Fibroblast of skin of abdomen (primary cell): ENCODE measurements at regions not wholly inside any gene's neighbourhood (a gene's known extent, or its start where the extent isn't known, plus 50 kb on each side); places are given as distances from the start of the nearest gene placed in this dataset.
"Not testable (repeated sequence)": the region's sequence is repeated elsewhere in the genome, so short reads cannot be mapped to it uniquely, and the experiment has no call there.

Experiments
- DNase-seq: peaks from one replicate; pipeline ENCODE4 v3.0.0-alpha.2; 2013

DNA sequence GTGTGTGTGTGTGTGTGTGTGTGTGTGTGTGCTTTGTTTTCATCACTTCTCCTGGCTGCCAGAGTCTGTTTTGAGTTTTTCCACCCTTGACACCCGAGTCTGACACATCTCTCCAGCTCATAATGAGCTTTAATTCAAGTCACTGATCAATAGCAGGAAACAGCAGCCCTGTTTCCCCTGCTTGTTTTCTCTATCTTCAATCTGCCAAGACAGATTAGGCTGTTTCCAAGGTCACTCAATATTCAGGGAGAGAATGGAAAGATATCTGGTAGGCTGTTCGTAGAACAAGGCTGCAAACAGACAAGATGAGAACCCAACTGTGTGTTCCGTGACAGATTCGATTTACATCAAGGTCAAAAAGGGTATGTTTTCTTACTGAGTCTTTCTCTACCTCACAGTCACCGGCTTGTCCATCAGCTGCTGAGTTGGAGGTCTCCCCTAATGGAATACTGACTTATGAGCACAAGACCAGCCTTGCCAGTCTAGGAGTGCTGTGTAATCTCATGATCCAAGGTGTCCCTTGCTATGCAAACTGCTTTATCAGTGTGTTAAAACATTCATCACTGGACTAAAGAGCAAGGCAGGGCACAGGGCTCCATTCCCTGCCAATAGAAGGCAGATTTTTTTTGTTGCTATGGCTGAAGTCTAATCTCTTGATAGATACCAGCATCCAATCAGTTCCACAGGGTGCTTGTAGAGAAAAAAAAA lies 187.9 kb upstream of the LMCD1 start:
- DNase-seq, result no peak

DNA sequence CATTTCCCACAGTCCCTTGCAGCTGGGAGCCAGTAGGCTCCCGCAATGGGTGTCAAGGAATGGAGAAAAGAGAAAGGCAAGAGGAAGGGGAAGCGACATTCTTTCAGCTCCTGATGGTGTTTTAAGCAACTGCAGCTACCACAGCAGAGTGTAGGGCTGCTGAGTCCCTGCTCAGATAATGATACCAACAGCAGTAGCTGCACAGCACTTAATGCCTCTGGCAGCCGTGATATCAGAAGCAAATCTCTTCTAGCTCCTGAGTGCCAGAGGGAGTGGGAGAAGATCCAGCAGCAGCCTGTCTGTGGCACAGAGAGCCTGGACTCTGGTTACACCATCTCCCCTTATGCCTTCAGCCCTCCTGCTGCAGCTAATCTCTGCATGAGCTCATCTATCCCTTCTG lies 186.1 kb upstream of the LMCD1 start:
- DNase-seq, result not testable (repeated sequence)

DNA sequence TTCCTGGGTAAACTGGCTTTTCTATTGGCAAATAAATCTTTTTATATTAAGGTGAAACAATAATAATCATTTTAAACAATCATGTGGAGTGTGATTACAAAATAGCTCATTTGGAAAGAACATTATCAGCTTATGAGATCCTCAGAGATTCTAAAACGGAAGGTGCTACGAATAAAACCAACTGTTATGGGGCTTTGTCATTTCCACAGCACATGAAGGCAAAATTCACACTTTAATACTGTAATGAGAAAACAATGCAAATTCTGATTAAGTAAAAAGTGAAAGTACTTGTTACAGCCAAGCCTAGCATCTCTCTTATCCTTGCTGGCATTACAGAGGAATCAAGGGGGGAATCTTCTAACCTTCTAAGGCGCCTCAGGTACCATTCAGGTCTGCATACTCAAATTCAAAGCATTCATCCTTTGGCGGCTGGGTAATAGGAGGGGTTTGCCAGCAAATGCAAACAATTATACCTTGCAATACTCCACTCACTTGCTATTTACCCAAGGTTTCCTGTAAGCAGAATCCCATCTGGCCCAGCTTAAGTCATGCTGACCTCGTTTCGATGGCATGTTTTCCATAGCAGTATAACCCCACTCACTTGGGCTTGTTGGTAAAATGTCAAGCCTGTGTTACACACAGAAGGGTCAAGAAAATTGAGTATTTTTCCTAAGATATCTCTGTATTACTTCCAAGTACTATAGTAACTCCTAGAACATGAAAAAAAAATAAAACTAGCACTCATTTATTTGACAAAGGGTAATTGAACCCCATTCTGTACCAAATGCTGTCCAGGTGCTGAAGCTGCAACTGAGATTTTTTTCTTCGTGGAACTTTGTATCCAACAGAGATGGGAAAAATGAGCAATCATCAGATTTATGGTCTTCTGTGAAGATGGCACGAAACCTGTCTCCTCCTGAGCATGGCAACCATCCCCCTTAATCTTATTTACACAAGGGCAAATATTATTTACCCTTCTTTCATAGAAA lies 183.7 kb upstream of the LMCD1 start:
- DNase-seq, result peak; percentile 68

DNA sequence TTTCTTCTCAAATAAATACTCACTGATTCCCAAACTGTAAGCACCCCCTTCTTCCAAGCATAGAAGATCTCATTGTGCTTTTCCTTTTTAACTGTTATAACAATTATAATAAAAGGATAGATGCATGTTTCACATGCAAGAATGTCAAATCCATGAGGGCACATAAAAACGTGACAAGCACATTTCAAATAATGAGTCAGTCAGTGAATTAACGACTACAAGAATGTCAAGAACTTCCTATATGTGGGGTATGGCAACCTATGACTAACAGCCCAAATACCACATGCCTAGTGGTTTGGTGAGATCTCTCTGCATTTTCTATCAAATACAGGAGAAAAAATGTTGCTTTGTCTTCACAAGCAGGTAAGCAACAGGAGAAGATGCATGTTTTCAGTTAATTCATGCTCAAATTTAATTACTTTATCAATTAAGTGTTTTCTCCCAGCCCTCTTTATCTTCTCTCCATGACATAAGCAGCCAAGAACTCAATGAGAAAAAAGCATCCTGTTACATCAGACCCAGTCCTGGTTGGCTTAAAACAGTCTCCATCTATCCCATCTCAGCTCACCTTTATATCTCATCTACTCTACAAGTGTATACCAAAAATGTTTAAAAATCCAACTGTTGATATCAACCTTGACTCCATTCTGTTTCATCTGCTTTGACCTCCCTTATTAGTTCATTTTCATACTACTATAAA lies 181.5 kb upstream of the LMCD1 start:
- DNase-seq, result peak; percentile 91

DNA sequence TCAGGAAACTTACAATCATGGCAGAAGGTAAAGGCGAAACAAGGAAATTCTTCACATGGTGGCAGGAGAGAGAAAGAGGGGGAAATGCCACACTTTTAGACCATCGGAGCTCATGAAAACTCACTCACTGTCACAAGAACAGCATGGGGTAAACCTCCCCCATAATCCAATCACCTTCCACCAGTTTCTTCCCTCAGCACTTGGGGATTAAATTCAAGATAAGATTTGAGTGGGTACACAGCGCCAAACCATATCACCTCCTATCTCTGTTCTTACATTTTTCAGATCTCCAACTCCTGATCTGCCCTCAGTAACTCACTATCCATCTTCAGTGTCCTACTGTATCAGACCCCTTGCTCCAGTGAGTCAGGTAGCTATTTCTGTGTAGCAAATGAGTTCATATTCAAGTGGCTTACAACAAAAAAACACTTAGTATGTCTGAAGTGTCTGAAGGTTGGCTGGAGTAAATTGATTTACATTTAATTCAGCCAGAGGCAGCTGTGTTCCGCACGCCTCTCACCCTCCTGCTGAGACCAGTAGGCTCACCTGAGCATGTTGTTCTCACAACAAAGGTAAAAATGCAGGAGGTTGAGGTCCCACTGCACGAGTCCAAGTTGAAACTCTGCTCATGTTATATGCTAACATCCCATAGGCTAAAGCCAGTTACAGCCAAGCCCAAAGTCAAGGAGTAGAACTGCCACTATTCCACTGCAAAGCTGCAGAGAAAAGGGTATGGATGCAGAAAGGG lies 180.7 kb upstream of the LMCD1 start:
- DNase-seq, result no peak

DNA sequence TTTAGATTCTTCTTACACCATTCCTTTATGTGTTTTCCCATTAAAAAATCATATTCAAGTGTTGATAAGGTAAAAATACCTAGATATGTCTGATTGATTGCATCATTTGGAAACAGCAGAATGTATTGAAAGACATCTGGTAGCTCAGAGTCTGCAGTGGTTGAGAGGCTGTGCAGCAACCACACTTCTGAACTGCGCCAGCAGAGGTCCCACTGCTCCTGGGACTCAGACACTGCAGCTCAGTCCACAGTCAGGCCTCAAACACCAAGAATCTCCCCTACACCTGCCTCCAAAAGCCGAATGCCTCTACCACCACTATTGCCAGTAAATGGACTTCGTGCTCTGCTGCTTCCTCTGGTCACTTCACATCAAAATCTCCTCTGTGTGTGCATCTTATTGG lies 176.9 kb upstream of the LMCD1 start:
- DNase-seq, result peak; percentile 73

DNA sequence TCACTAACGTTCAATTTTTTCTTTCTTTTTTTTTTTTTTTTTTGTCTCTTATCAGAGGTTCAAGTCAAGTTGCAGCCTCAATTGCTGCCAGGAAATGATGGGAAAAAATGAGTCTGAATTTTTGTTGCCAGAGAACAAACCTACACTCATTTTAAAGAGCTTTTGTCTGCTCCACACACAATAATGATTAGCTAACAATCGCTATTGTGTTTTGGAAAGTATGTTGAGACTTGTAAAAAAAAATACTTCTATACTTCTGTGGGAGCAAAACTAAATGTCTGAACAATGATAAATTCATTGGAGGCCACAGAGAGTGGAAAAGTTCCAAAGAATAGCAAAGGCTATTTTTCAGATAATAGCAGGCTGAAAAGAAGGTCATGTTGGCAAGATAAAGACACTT lies 176.3 kb upstream of the LMCD1 start:
- DNase-seq, result peak; percentile 21

DNA sequence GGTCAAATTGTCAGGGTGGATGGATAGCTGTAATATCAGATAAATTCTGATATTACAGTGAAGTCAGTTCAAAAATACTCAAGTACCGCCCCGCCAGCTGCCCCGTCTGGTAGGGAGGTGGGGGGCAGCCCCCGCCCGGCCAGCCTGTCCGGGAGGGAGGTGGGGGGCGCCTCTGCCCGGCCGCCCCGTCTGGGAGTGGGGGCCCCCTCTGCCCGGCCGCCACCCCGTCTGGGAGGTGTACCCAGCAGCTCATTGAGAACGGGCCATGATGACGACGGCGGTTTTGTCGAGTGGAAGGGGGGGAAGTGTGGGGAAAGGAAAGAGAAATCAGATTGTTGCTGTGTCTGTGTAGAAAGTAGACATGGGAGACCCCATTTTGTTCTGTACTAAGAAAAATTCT lies 175.8 kb upstream of the LMCD1 start:
- not testable (repeated sequence) for DNase-seq

DNA sequence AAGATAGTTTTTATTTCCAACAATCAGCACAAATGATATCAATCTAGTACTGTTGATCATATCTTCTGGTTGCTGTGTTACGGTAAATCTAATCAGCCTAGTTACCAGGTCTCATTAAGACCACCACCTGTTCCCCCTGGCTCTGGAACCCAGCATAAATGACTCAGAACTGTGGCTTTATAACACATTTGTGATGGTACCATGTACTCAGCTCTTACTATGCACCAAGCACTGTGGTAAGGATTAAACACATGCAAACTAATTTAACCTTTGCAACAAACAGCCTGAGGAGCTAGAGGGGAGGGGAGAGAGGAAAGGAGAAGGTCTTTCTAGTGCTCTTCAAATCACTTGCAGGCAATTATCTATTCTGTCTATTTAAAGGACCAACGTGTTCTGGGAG lies 173.9 kb upstream of the LMCD1 start:
- no peak for DNase-seq

DNA sequence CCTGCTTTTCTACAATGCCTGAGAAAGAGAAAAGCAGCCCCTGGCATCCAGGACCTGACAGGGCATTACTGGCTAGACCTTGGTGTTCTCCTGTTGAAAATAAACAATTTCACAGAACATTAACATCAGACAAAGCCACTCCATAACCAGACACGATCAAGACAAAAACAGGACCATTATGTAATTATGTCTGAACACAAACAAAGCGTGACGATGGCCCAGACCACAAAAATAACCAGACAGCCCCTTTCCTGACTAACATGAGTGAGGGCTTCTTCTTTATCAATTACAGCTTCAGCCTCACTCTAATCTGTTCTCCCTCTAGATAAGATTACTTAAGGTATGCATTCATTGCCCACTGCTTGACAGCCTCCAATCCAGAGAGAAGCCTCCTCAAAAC lies 172.7 kb upstream of the LMCD1 start:
- DNase-seq, result no peak

DNA sequence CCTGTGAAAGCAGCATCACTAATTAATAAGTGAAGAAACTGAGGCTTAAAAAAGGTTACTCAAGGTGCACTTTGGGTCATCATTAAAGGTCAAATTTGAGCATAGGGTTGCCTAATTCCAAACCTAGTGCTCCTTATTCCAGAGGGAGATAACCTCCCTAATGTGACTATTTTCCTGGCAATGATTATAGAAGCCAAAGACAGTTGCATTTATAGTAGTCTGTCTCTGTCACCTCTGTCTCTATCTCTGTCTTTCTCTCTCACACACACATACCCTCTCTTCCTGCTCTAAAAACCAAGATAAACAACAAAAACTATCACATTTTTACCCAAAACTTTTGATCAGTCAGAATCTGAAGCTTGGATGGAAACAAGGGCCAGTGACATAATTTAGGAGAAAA lies 172.0 kb upstream of the LMCD1 start:
- no peak for DNase-seq

DNA sequence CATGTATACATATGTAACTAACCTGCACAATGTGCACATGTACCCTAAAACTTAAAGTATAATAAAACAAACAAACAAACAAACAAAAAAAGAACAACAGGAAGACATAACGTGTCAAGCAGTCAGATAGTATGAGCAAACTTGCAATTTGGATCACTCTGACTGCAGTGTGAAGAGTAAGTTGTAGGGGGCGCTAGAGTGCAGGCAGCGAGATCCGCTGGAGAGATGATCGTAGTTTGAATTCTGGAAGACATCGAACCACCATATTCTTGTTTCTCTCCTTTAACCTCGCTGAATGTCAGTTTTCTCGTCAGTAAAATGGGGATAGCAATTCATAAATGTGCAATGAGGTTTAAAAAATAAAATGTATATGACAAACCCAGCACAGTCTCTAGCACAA lies 165.2 kb upstream of the LMCD1 start:
- no peak for DNase-seq

DNA sequence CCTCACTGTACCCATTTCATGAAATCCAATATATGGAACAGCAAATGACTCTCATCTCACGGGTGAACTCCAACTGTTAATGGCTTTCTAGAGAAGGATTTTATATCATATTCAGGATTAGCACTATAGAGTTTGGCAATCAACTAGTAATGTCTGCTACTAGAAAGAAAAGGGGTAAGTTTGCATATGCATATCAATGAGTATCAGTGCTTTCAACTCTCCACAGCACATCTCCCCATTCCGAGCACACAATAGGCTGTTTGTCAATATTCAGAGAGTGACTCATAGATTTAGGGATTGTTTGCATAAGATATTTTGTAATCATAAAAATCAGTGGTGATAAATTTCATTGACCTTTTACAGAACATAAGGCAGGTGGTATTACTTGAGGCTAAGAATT lies 163.2 kb upstream of the LMCD1 start:
- DNase-seq, result no peak

DNA sequence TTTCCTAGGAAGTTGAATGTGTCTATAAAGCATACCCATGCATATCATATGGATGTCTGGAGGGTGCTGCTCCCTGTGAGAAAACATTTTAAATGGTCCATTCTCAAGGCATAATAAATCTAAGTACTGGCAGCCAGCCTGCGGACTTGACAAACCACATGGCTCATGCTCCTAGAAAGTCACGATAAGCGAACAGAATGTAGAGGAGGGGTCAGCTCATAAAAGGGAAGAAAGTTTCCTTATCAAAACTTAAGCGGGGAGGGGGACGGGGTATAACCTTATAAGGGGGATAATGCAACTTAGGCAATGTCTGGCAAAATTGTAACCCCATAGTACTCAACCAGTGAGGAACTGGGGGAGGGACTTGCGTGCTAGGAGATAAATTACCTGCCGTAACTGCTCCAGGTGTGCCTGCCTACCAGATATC lies 159.8 kb upstream of the LMCD1 start:
- peak; percentile 78 for DNase-seq

DNA sequence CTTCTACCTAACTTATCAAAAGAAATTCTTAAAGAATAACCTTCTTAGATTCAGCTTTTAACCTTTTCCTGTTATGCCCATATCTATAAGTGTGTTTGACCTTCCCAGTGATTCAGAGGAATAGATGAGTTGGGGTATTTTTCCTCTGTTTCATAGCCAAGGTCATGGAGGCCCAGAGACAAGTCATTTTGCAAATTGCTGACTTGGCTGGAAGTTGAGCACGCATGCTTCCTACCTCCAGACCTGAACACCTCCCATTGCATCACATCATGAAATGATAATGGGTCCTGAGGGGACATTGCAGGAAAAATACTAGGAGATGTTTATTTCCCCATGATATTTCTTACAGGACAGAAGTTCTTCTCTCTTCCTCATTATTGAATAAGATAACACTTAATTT lies 158.6 kb upstream of the LMCD1 start:
- no peak for DNase-seq

DNA sequence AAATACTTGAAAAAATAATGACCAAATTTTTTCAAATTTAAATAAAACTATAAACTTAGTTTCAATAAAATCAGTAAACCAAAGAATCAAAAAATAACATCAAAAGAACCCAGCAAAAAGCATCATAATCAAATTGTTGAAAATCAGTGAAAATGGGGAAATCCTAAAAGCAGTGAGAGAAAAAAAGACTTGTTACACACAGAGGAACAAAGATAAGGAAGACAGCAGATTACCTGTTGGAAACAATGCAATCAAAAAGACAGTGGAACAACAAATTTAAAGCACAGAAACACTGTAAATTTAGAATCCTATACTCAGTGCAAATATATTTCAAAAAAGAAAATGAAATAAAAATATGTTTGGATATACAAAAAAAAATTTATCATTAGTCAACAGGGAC lies 156.2 kb upstream of the LMCD1 start:
- no peak for DNase-seq

DNA sequence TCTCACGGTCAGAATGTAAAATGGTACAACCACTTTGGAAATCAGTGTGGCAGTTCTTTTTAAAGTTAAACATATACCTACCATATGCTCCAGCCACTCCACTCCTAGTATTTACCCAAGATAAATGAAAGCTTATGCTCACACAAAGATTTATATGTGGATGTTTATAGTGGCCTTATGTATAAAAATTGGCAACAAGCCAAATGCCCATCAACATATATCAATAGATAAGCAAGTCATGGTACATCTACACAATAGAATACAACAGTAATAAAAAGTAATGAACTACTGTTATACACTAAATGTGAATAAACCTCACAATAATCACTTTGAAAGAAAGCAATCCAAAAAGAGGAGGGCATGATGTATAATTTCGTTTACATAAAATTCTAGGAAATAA lies 153.5 kb upstream of the LMCD1 start:
- DNase-seq, result no peak

DNA sequence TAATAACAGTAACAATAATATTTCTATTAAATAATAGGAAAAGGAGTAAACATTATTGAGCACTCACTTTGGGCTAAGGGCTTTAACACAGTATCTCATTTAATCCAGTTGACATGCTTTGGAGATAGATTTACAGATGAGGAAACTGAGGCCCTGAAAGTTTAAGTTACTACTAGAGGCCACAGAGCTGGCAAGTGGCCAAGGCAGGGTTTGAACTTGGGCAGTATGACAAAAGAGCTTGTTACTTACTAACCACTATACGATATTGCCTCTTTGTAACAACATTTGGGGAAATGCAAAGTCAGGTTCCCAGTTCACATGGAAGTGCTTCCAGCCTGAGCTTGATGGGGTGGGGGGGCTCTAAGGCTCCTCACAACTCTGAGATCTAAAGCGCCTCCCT lies 149.1 kb upstream of the LMCD1 start:
- no peak for DNase-seq

DNA sequence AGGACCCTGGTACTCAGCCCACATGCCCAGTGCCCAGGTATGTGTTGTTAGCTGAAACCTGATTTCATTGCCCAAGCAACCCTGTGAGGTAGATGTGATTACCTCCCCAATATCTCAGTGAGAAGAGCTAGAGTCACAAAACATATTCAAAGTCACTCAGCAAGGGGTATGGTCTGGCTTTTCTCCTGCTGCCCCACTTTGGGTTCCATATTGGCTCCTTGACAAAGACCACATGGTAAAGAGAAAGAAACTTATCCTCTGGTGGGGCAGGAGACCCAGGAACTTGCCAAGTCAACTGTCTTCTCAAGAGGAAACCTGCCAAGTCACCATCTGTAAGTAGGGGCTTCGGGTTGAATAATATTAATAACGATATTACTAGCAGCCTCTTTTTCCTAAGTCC lies 148.3 kb upstream of the LMCD1 start:
- no peak for DNase-seq

DNA sequence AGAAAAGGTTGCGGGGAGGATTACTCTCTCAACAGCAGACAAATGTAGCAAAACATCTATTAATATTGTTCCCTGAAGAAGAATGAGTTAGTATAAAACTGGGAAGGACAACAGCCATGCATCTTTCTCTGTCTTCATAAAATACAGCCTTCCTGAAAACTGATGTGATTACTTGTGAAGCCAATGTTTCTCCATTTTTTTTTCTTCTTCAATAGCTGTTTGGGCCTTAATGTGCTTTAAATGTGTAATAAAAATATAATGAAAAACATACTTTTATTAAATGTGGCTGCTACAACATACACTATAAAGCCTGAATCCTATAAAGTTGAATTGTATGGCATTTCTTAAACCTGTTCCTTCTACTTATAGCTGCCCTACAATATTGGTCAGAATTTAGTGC lies 146.3 kb upstream of the LMCD1 start:
- no peak for DNase-seq

DNA sequence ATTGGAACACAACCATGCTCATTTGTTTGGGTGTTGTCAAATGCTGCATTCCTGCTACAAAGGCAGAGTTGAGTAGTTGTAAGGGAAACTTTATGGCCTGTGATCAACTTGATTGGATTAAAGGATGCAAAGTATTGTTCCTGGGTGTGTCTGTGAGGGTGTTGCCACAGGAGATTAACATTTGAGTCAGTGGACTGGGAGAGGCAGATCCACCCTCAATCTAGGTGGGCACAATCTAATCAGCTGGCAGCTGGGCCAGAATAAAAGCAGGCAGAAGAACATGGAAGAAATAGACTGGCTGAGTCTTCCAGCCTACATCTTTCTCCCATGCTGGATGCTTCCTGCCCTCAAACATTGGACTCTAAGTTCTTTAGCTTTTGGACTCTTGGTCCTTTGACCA lies 145.6 kb upstream of the LMCD1 start:
- not testable (repeated sequence) for DNase-seq

DNA sequence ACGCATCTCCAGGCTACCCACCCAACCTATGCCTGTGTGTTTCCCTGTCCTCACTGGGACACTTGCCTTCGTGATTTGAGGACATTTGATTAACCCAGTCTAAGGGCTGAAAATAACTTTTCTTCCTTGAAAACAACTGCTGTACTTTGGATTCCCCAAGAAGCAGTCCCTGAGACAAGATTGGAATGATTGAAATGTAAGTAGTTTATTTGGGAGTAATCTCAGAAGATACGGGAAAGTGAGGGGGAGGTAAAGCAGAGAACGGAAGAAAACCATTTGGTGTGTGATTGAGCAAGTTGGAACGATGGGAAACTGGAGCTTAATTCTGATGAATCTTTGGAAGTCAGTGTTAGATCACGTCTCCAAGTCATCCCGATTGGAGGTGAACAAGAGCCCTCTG lies 143.8 kb upstream of the LMCD1 start:
- no peak for DNase-seq

DNA sequence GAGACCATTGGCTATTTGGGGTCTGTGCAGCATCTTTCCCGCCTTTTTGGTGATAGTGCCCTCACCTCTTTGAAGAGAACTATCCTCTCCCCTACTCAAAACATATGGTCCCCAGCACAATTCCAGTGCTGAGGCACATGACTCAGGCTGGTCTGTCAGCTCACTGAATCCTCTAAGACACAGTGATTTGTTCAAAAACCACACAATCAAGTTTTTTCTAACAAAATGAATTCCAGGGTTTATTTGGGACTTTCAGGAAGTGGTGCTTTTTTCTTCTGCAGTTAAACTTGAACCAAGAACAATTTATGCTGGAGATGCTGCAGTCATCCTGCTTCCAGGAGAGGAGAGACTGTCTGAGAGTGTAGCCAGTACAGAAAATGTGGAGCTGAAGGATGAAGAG lies 142.5 kb upstream of the LMCD1 start:
- DNase-seq, result peak; percentile 55
